Mammary epithelial cell (primary cell): ENCODE measurements at regions not wholly inside any gene's neighbourhood (a gene's known extent, or its start where the extent isn't known, plus 50 kb on each side); places are given as distances from the start of the nearest gene placed in this dataset.

Experiments used
- CTCF ChIP-seq, 2 donors: IDR thresholded peaks in 1 of 2; conservative IDR thresholded peaks in 1 of 2; 2 replicates each; pipeline ENCODE4 v1.5.1; 2011 to 2012; ENCODE audit warnings: inconsistent platforms in 2 of 2, low read length in 2 of 2, mild to moderate bottlenecking in 2 of 2, control low read depth in 1 of 2, low read depth in 1 of 2; ENCODE audit not compliant: insufficient read depth in 1 of 2; ENCODE audit errors: extremely low read depth in 1 of 2
- EZH2 ChIP-seq: IDR thresholded peaks from 2 replicates; pipeline ENCODE4 v1.6.1; 2012; ENCODE audit warnings: low read length, inconsistent platforms, borderline replicate concordance

GRCh38 chr2:12221584-12221983 lies 475.2 kb downstream of the LPIN1 start:
- TF ChIP-seq EZH2 = no peak
- TF ChIP-seq CTCF (conservative IDR thresholded peaks at IDR 0.05 in 1 of 2, IDR thresholded peaks at IDR 0.05 in 1 of 2; ENCODE audit: extremely low read depth in 1 of 2, insufficient read depth in 1 of 2, low read depth in 1 of 2, low read length in 2 of 2) = no peak
